GM21367 (cell line): ENCODE measurements at regions not wholly inside any gene's neighbourhood (a gene's known extent, or its start where the extent isn't known, plus 50 kb on each side); places are given as distances from the start of the nearest gene placed in this dataset.

ENCODE experiments used
- ATAC-seq: cut with Tn5 transposase; IDR thresholded peaks from one replicate; pipeline ENCODE4 v1.9.1; 2021; ENCODE audit not compliant: unreplicated experiment

DNA sequence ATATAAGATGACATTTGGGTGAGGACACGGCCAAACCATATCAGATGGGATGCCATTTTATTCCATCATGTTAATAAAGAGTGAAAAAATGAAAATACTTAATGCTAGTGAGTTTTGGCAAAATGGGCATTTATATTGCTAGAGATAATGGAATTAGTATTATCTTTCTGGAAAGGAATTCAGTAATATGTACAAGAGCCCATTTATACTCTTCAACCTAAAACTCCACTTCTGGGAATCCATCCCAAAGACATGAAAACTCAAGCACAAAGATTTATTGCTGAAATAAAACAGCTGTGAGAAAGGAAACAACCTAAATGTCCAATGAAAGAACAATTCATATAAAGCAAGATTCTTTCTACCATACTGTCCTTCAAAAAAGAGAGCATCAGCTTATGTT is 96.0 kb upstream of the TMEM168 start:
- ATAC-seq, result no peak

DNA sequence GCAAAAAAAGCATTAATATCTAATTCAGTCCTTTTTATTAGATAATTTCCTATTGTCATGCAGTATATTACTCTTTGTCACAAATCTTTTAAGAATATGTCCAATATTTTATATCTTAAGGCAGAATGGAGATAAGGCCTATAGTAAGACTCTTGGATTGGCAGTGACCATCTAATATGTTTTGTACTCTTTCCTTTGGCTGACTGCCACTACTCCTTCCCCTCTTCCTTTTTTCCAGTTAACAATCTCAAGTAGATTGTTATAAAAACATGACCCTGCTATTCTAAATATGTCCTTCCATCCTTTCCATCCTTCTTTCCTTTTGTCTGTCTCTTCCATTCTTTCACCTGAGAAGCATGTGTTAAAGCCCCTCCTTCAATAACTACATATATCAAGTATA is 92.8 kb upstream of the TMEM168 start:
- ATAC-seq, result no peak

DNA sequence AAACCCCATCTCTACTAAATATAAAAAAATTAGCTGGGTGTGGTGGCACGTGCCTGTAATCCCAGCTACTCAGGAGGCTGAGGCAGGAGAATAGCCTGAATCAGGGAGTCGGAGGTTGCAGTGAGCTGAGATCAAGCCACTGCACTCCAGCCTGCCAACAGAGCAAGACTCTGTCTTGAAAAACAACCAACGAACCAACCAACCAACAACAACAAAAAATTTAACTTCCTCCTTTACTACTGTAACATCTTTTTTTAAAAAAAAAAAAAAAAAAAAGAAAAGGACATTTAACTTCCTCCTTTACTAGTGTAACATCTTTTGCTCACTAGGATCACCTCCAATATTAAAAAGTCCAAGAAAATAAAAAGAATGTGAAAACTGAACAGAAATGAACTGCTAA is 92.3 kb upstream of the TMEM168 start:
- no peak for ATAC-seq

DNA sequence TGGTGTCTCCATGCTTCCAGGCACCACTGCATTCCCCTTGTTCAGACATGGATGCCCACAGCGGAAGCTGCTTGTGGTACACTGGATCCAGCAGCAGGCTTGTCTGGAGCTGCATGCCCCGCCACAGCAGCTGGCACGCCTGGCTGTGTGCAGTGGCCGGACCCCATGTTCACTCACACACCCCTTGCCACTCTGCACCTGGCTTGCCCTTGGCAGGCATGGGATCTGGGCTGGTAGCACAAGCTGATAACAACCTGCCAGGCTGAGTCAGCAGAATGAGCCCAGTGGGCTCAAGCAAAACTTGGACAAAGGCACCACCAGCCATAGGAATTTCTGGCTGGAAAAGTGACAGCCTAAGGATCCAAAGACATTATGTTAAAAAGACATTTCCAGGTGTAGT is 91.8 kb upstream of the TMEM168 start:
- ATAC-seq, result no peak

DNA sequence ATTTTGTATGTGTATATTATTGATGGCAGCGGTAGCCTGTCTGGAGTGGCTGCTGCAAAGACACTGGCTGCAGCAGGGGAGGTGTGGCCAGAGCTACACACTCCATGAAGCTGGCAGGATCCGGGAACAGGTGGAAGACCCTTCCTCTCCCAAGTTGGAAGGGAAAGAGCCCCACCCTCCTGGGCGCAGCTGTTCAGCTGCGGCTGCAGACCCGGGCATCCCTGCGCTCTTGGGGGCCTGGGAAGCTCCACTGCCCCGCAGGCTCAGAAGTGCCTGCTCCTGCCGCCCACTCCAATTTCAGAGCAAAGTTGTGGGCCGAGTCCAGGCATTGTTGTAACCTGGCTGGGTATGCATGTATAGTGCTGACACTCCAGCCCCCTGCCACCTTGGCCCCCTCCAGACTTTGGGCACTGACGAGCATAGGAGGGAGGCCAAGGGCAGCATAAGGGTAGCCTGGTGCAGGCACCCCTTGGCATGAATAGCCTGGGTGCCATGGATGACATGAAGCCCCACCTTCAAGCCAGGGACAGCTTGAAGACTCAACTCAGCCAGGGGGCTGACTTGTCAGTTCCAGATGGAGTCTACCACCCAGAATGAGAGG is 90.7 kb upstream of the TMEM168 start:
- ATAC-seq, result no peak

DNA sequence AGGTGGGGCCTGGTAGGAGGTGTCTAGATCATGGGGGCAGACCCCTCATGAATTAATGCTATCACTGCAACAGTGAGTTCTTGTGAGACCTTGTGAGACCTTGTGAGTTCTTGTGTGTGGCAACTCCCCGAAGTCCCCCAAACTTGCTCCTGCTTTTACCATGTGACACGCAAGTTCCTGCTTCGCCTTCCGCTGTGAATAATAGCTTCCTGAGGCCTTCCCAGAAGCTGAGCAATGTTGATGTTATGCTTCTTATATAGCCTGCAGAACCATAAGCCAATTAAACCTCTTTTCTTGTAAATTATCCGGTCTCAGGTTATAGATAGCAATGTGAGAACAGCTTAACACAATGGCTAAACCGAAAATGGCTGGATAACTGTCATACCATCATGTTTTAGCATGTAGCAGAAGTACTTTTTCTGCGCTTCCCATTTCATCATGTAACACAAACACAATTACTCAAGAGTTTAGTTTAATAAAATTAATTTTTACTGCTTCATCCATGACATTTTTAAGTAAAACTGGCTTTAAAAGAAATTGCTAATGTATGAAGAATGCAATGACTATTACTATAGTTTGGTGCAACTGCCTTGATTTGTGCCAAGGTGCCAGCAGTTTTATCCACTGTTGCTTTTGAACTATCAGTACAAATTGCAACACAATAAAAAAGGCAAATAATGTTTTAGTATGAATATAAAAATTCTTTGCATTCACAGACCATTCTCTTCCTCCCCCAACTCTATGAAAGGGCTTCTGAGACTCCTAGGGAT is 87.7 kb upstream of the TMEM168 start:
- no peak for ATAC-seq

DNA sequence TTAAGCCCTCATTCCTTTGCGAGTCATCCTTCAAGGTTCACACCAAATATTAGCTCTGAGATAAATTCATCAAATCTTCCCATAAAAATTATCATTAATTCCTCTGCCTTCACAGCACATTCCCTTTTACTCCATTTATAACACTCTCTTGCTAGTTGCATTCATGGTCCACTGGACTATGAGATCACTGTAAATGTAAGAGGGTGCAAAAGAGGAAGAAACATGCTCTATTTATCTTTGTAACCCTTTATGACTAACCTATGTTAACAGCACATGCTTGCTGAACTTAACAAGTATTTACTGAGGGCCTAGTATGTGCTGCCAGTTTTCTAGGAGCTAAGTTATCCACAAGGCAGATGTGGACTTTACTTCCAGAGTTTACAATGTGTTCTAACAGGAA is 86.7 kb upstream of the TMEM168 start:
- no peak for ATAC-seq

DNA sequence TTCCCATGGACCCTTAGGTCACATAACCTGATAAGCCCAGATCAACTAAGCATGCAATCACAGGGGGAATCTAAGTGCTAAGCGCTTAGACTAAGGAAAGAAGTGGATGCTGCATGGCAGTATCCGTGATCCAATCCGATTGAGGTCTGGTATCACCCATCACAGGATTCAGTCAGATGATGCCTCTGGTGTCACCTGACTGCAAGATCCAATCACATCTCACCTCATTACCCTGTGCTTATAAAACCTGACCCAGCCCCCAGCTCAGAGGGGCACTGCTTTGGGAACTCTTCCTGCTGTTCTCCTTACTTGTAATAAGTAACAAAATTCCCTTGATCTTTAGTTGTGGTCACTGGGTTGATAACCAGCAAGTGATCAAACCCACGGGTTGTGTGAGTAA is 84.7 kb upstream of the TMEM168 start:
- ATAC-seq, result no peak

DNA sequence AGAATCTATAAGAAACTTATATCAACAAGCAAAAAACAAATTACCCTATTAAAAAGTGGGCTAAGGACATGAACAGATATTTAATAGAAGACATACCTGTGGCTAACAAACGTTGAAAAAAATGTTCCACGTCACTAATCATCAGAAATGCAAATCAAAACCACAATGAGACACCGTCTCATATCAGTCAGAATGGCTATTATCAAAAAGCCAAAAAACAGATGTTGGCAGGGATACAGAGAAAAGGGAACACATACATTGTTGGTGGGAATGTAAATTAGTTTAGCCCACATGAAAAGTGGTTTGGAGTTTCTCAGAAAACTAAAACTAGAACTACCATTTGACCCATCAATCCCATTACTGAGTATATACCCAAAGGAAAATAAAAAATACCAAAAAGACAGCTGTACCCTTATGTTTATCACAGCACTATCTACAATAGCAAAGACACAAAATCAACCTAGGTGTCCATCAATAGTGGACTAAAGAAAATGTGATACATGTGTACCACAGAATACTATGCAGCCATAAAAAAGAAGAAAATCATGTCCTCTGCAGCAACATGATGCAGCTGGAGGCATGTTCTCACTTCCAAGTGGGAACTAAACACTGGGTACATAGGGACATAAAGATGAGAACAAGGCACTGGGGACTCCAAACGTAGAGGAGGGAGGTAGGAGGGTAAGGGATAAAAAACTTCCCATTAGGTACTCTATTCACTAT is 83.8 kb upstream of the TMEM168 start:
- ATAC-seq, result peak; percentile 52

DNA sequence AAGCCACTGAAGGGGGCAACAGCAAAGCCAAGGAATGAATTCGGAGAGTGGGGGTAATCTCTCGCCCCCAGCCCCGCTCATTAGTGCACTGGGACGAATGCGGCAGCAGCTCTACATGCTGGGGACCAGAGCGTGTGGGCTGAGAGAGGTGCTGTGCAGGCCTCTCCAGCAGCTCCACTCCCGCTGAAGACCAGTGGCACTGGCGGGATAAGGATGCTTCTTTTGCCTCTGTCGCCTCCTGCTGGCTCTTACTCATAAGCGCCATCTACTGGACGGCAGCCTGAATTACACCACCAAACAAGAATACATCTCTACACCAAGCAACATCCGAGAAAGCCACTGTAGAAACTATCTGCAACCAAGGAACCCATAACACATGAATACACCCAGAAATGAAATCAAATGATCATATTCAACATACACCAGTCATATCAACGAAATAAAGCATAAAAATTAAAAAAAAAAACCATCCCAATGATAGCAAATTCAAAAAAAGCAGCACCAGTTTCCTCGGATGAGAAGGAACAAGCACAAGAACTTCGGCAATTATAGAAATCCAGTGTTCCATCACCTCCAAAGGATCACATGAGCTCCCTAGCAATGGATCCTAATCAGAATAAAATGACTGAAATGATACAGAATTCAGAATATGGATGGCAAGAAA is 79.0 kb upstream of the TMEM168 start:
- no peak for ATAC-seq

DNA sequence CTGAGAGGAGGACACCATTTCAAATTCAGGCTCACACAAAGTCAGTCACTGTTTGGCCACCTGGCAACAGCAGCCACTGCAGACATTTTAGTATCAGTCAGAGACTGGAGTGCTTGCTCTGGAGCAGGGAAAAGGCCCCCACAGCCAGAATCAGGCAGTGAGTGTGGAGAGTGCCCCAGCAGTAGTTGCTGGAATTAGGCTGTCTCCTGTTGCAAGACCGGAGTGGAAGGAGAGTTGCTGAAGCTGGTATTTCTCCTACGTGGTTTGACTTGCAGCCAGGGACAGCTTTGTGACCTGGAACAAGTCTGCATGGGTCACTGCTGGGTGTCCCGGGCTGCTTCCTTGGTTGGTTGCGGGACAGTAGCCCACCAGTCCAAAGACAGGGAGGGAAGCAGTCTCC is 78.4 kb upstream of the TMEM168 start:
- ATAC-seq, result no peak

DNA sequence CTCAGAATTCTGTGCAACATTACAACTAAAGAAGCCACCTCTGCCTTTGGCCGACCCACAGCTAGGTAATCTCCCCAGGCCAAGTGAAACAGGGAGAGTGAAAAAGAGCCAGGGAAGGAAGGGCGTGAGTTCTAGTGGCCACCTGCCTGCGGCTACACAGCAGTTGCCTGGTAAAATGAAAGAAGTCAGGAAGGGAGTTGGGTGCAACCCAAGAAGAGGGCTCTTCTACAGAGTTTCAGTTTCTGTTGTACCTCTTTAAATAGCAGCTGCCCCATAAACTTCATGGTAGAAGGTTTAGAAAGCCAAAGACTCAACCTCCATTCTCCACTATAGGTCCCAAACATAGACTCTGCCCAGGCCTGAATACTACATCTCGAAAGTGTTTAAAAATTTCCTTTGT is 76.2 kb upstream of the TMEM168 start:
- peak; percentile 98 for ATAC-seq

DNA sequence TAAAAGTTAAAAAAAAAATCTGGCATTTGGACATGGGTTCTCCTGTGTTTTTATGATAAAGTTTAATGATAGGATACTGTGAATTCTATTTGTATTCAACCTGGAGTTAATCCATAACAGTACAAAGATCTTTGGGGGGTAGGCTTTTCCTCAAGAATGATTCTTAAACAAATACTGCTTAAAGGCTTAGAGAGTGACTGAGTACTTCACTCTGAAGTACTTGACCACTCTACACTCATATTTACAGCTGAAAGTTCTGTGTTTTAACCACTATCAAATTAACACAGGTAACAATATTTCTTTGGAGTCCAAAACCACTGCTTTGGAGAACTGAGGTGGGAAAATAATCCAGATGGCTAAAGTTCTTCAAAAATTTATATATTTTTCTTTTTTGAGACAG is 74.2 kb upstream of the TMEM168 start:
- ATAC-seq, result no peak

DNA sequence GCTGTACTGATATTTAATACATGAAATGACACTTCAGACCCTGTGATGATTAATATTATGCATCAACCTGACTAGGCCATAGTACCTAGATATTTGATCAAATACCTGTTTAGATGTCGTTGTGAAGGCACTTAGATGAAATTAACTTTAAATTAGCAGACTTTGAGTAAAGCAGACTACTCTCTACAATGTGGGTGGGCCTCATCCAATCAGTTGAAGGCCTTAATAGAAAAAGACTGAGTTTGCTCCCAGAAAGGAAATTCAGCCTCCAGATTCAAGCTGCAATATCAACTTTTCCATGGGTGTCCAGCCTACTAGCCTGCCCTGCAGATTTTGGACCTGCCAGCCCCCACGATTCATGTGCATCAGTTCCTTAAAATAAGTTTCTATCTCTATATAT is 68.6 kb upstream of the TMEM168 start:
- no peak for ATAC-seq

DNA sequence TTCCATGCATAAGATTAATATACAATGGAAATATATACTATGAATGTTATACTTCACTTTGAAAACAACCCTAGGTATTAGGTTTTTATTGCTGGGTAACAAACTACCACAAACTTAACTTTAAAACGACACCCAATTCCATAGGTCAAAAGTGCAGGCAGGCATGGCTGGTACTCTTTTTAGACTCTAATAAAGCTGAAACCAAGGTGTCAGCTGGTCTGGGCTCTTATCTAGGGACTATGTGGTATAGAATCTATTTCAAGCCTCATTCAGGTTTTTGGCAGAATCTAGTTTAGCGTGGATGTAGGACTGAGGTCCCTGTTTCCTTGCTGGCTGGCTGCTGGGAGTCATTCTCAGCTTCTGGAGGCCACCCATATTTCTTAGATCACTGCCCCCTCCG is 65.0 kb upstream of the TMEM168 start:
- ATAC-seq, result no peak

DNA sequence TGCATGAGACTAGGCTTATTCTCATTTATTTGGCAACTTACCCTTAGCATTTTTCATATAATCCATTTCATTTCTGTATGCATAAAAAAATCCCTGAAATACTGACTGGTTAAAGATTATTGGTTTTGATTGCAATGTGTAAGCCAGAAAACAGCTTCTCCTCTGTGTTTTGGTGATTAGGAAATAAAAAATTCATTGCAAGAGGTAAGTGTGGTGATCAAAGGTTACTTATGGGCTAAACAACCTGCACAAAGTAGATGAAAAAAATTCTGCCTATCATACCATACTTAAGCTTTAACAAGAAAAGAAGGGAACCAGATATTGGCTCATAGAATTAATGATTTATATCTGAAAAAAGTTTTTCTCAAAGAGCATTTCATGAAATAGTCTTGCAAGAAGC is 64.0 kb upstream of the TMEM168 start:
- no peak for ATAC-seq

DNA sequence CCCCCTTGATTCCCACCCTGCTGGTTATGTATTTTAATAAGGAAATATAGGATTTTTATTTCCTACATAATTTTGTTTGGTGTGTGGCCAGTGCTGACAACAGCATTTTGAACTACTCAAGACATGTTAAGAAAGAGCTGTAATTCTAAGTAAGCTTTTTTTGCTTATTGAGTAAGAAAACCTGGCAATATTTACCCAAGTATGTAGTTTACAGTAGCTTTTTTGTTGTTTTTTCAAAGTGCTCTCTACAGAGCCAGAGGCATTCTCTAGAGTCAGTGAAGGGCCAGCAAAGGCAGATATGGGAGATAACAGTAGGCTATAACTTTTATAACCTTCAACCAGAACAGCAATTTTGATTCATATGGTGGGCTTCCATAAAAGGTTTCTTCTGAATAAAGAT is 63.2 kb upstream of the TMEM168 start:
- ATAC-seq, result no peak

DNA sequence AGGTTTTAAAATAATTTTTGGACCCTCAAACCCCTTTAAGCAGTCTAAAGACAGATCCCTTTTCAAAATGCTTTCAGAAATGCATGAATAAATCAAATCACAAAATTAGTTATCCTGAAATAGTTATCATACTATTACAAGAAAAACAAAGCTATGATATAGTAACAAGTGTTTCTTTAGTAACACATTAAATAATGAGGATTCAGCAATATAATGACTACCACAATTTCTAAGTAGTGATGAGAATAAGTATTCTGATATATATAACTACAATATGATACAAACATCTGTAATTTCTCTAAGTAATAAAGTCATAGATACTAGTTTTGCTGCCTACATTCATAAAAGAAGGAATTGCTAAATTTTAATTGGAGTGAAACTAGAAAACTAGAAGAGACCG is 53.0 kb upstream of the TMEM168 start:
- no peak for ATAC-seq
